ENCODE measurements at regions not wholly inside any gene's neighbourhood (a gene's known extent, or its start where the extent isn't known, plus 50 kb on each side); places are given as distances from the start of the nearest gene placed in this dataset.

DNA sequence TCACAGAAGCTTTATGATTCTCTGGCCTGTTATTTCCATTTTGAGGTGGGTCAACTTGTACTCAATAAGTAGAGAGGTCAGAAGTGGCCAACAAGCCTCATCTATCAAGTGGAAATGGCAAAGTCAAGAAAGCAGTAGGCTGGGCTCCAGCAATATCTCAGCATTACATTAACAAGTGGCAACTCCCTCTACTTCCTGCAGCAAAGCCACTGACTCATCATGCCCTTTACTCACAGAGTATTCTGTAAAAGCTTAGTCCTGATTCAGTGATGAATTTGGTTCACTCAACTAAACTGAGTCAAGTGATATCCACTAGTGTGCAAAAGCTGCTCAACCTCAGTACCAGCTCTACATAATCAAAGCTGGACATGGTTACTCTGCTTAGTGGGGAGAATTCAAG lies 954.6 kb downstream of the EPHA3 start:
- ChIA-PET CTCF (interaction anchor here (1.5 kb wide), 1 partner anchor 31 kb away, joined by 4 read pairs; no protein-coding TSS in a partner anchor), POLR2A (no interaction called here)
- H3K36me3 ChIP-seq (ENCODE audit: control insufficient read depth in 2 of 2, insufficient read depth in 1 of 2, low read length in 2 of 2) = no peaks in the 10 kb centered on the region
- no peaks in the 10 kb centered on the region for H3K9me3 ChIP-seq (ENCODE audit: control insufficient read depth, insufficient read depth, low read depth, low read length)
- H3K4me3 ChIP-seq (ENCODE audit: low read depth, low read length) = no peak overlapping the region
- H3K27ac ChIP-seq (ENCODE audit: extremely low read depth, low read depth, low read length) = no peak overlapping the region
- H3K4me1 ChIP-seq (ENCODE audit: control insufficient read depth, insufficient read depth, low read length) = no peaks in the 10 kb centered on the region
- TF ChIP-seq ZNF37A (tag by site-specific recombination; IDR thresholded peaks at IDR 0.05) = no peak

DNA sequence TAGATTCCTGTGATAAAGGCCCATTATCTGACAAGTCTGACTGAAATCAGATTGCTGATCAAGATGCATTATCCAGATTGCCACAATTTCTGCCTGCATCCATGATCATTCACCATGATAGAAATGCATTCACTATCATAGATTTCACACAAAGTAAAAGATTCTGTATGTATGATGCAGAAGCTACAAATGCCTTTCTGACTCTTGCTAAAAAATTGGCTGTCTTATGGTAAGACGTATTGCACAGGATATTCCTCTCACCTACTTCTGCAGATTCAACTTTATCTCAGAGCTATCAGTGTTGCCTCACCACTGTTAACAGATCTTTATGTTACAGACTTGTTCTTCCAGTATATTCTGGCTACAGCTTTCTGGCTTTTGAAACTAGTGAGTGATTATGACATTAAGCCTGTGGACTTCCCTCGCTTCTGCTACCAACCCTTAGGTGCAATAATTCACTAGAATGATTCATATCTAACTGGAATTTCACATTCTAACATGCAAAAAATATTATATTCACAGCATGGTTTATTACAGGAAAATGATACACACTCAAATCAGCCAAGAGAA lies 955.3 kb downstream of the EPHA3 start:
- H3K4me3 ChIP-seq (ENCODE audit: low read depth, low read length) = no peak overlapping the region
- POLR2A ChIA-PET = no interaction called here
- no peaks in the 10 kb centered on the region for H3K9me3 ChIP-seq (ENCODE audit: control insufficient read depth, insufficient read depth, low read depth, low read length)
- TF ChIP-seq ZBTB48 (tag by site-specific recombination; IDR thresholded peaks at IDR 0.05) = no peak
- no peak for TF ChIP-seq SCRT1 (tag by site-specific recombination; IDR thresholded peaks at IDR 0.05; ENCODE audit: borderline replicate concordance)
- no peak for TF ChIP-seq ZNF404 (tag by site-specific recombination; IDR thresholded peaks at IDR 0.05)
- no peak for TF ChIP-seq ZNF391 (tag by site-specific recombination; IDR thresholded peaks at IDR 0.05; ENCODE audit: borderline replicate concordance, low read depth)
- no peak for TF ChIP-seq SALL2 (tag by site-specific recombination; IDR thresholded peaks at IDR 0.05; ENCODE audit: borderline replicate concordance)
- TF ChIP-seq ZNF366 (tag by site-specific recombination; conservative IDR thresholded peaks at IDR 0.05) = no peak
- no peak for TF ChIP-seq ZSCAN23 (tag by site-specific recombination; IDR thresholded peaks at IDR 0.05)
- TF ChIP-seq, protein P1, sequence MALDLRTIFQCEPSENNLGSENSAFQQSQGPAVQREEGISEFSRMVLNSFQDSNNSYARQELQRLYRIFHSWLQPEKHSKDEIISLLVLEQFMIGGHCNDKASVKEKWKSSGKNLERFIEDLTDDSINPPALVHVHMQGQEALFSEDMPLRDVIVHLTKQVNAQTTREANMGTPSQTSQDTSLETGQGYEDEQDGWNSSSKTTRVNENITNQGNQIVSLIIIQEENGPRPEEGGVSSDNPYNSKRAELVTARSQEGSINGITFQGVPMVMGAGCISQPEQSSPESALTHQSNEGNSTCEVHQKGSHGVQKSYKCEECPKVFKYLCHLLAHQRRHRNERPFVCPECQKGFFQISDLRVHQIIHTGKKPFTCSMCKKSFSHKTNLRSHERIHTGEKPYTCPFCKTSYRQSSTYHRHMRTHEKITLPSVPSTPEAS (tag by site-specific recombination; IDR thresholded peaks at IDR 0.05) = no peak
- TF ChIP-seq ZNF140 (tag by site-specific recombination; IDR thresholded peaks at IDR 0.05) = no peak
- TF ChIP-seq WT1 (tag by site-specific recombination; IDR thresholded peaks at IDR 0.05) = no peak
- TF ChIP-seq ZNF623 (tag by site-specific recombination; IDR thresholded peaks at IDR 0.05) = no peak
- TF ChIP-seq, protein P2, sequence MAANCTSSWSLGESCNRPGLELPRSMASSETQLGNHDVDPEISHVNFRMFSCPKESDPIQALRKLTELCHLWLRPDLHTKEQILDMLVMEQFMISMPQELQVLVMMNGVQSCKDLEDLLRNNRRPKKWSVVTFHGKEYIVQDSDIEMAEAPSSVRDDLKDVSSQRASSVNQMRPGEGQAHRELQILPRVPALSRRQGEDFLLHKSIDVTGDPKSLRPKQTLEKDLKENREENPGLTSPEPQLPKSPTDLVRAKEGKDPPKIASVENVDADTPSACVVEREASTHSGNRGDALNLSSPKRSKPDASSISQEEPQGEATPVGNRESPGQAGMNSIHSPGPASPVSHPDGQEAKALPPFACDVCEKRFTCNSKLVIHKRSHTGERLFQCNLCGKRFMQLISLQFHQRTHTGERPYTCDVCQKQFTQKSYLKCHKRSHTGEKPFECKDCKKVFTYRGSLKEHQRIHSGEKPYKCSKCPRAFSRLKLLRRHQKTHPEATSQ (tag by site-specific recombination; IDR thresholded peaks at IDR 0.05) = no peak
- no peak for TF ChIP-seq ZFP37 (tag by site-specific recombination; IDR thresholded peaks at IDR 0.05)
- TF ChIP-seq, protein P3, sequence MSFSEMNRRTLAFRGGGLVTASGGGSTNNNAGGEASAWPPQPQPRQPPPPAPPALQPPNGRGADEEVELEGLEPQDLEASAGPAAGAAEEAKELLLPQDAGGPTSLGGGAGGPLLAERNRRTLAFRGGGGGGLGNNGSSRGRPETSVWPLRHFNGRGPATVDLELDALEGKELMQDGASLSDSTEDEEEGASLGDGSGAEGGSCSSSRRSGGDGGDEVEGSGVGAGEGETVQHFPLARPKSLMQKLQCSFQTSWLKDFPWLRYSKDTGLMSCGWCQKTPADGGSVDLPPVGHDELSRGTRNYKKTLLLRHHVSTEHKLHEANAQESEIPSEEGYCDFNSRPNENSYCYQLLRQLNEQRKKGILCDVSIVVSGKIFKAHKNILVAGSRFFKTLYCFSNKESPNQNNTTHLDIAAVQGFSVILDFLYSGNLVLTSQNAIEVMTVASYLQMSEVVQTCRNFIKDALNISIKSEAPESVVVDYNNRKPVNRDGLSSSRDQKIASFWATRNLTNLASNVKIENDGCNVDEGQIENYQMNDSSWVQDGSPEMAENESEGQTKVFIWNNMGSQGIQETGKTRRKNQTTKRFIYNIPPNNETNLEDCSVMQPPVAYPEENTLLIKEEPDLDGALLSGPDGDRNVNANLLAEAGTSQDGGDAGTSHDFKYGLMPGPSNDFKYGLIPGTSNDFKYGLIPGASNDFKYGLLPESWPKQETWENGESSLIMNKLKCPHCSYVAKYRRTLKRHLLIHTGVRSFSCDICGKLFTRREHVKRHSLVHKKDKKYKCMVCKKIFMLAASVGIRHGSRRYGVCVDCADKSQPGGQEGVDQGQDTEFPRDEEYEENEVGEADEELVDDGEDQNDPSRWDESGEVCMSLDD (tag by site-specific recombination; IDR thresholded peaks at IDR 0.05) = no peak
- no peak for TF ChIP-seq ZNF433 (tag by site-specific recombination; IDR thresholded peaks at IDR 0.05; ENCODE audit: low read depth)
- no peak for TF ChIP-seq BCL11A (tag by site-specific recombination; IDR thresholded peaks at IDR 0.05; ENCODE audit: low read depth)
- no peak for TF ChIP-seq ZNF24 (tag by site-specific recombination; IDR thresholded peaks at IDR 0.05)
- TF ChIP-seq ZNF585B (tag by site-specific recombination; IDR thresholded peaks at IDR 0.05) = no peak
- no peak overlapping the region for H3K27ac ChIP-seq (ENCODE audit: extremely low read depth, low read depth, low read length)
- CTCF ChIA-PET = no interaction called here
- no peaks in the 10 kb centered on the region for H3K4me1 ChIP-seq (ENCODE audit: control insufficient read depth, insufficient read depth, low read length)
- no peaks in the 10 kb centered on the region for H3K36me3 ChIP-seq (ENCODE audit: control insufficient read depth in 2 of 2, insufficient read depth in 1 of 2, low read length in 2 of 2)

Measured in HEK293 (cell line).